SHP77 (cell line): ENCODE measurements at regions not wholly inside any gene's neighbourhood (a gene's known extent, or its start where the extent isn't known, plus 50 kb on each side); places are given as distances from the start of the nearest gene placed in this dataset.

Source experiments
- DNase-seq, 2 experiments: peaks; one replicate each; lab custom pipeline; 2025; lab: John Stamatoyannopoulos, UW

- DNase-seq, result no peak
Observed at GRCh38 chr12:92463171-92463570, 239.6 kb upstream of the PLEKHG7 start.

DNA sequence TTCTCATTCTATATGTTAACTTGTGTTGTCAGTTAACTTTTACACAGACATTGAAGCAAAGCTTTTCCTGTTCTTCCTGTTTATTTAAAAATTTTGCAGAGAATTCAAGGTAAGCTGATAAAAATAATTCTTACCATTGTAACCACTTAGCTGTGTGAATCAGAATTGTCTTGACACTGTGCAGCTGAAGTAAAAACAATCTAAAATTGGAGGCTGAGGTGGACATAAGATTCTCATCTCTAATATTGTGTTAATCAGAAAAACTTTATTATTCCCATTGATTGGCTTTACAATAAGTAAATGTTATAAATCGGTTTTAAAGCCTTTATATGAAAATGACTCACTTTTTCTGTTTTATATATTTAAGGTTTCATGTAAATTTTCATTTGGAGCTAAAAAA, 240.3 kb upstream of the PLEKHG7 start:
- no peak for DNase-seq

DNA sequence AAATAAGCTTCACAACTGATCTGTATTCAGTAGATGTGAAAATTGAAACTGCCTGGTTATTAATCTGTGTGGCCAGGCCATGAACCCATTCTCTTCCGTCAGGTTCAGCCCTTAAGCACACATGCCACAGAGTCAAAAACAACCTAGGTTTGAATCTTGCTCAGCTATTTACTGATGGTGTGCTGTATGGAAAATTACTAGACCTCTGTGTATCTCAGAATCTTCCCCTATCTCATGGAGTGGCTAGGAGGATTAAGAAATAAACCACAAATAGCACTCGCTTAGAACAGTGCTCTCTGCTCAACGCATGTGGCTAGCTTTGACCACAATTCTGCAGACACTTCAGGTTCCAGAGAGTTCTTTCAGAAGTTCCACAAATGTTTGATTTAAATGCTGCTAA, 240.7 kb upstream of the PLEKHG7 start:
- no peak for DNase-seq

- no peak for DNase-seq
Observed at GRCh38 chr12:92459850-92460249, 242.9 kb upstream of the PLEKHG7 start.

DNA sequence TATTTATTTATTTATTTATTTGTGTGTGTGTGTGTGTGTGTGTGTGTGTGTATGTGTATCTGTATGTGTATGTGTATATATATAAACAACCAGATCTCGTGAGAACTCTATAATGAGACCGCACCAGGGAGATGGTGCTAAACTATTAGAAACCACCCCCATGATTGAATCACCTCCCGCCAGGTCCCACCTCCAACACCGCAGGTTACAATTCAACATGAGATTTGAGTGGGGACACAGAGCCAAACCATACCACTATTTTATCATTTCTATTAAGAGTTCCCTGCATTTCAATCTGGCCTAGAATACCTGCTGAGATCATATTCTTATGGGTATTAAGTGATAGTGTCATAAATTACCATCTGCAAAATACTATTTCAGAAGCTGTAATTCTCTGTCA, 243.8 kb upstream of the PLEKHG7 start:
- no peak for DNase-seq

DNA sequence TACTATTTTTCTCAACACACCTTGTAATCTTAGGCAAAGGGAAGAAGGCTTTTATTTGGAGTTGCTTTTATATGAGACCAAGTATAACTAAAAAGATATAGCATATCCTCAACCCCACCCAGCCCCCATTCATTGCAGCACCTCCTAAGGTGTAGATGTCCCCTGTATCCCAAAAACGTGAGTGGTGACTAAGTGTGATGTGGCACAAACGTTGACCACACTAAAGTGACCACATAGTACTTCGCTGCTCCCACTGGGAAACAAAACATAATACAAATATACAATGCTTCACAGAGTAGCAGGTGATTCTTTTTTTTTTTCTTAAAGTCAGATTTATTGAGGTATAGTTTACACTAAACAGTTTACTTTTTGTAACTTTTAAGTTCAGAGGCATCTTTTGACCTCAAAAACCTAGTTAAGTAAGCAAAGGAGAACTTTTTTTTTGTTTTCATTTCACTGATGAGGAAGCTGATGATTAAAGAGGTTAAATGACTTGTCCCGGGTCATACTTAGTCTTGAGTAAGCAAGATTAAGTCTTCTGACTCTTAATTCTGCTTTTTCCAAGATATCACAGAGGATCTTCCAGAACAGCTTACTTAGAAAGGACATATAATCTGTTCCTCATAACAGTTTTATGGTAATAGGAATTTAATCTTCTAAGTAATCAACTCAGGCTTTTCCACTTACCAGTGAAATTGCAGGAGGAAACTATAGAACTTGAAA, 245.2 kb upstream of the PLEKHG7 start:
- DNase-seq, result no peak

- no peak for DNase-seq
Observed at GRCh38 chr12:92452763-92453162, 250.0 kb upstream of the PLEKHG7 start.

DNA sequence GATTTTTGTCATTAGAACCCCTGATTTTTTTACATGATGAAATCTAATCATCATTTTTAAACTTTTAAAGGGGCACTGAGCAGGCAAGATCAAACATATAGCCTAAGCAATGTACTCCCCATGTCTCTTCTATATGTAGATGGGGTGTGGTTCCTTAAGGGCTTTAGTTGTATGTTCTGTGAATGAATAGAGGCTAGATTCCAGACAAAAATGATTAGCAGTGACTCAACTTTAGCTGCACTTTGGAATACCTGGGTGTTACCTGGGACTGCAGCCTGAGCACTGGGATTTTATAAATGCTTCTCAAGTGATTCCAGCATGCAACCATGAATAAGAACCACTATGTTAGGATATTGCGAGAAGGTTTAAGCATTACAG, 256.7 kb upstream of the PLEKHG7 start:
- no peak for DNase-seq

DNA sequence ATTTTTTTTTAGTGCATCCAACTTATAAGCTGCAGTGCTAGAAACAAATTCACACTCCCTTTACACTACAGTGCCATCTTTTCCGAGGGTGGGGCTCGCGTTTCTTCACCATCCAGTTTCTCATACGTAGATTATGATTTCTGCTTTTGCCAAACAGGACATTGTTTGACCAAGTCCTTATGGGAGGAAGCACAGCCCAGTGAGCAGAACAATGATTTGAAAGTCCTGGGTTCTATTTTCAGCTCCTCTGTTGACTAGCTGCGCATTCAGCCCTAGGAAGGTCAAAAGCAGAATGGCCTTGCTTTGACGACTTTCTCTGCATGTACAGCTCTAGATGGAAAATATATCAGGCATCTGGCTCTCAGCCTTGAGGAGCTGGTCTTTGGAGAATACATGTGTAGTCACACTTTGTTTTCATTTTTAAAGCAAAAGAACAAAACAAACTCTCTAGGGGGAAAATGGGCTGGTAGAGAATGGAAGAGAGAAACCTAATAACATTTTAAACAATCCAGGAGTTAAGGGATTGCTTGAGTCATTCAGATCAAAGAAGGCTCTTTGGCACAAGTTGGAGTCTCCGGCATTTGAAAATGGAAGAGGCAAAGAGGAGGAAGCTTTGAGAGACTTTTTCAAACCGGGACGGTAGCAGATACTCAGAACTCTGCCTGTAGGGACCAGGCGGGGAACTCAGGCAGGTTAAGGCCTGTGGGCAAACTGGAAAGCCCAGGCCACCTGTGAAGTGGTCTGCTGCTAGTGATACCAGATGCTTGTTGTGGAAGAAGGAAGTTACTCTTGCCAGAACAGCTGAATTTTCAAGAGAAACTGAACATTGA, 257.3 kb upstream of the PLEKHG7 start:
- DNase-seq, result no peak

- DNase-seq, result no peak
Observed at GRCh38 chr12:92444763-92445162, 258.0 kb upstream of the PLEKHG7 start.

DNA sequence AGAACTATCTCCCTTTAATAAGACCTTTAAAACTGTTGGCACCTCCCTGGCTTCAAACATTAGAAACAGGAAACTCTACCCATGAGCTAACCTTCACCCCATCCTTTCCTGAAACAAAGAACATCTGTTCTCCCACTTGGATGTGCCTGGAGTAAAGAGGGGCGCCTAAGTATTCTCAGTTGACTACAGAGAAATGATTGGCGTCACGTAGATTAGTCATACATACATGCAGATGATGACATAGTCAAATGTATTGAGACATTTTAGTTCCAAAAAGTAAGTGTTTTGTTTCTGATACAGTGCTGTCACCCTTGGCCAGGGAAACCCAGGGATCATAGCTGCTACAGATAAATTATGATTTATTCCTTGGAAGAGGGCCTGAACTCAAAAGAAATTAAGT, 260.0 kb upstream of the PLEKHG7 start:
- DNase-seq, result no peak

DNA sequence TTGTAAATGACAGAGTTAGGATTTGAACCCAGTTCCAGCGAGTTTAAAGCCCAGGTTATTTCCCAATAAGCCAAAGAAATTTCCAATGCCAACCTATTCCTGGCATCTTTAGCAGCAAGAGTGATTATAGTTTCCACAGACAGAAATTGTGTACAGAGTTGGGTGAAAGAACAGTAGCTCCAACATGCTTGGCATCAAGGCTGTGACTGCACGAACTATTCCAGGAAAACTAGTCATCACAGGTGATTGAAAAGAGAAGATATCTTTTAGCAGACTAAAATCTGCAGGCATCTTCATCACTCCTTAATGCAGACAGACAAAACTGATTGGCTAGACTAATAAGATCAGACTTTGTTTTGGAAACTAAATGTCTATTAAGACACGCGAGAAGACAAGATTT, 262.7 kb upstream of the PLEKHG7 start:
- no peak for DNase-seq

DNA sequence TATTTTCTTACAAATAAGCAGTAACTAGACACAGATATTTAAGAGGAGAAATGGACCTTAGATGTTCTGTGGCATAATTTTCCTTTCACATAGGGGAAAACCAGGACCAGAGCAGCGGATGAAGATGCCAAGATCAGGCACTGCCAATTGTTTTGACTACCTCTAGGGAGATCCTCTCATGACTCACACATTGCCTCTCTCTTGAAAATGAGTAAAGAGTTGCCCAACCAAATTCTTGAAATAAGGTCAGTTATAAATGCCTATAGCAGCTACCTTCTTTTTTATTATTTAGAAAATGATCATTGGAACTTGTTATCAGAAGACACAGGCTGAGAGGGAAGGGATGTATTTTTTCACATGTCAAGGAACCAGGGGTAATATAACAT, 263.4 kb upstream of the PLEKHG7 start:
- no peak for DNase-seq

- DNase-seq, result no peak
Observed at GRCh38 chr12:92438641-92439419, 264.0 kb upstream of the PLEKHG7 start.

GRCh38 chr12:92437452-92437851, 265.3 kb upstream of the PLEKHG7 start:
- no peak for DNase-seq

GRCh38 chr12:92436856-92437255, 265.9 kb upstream of the PLEKHG7 start:
- DNase-seq, result no peak

DNA sequence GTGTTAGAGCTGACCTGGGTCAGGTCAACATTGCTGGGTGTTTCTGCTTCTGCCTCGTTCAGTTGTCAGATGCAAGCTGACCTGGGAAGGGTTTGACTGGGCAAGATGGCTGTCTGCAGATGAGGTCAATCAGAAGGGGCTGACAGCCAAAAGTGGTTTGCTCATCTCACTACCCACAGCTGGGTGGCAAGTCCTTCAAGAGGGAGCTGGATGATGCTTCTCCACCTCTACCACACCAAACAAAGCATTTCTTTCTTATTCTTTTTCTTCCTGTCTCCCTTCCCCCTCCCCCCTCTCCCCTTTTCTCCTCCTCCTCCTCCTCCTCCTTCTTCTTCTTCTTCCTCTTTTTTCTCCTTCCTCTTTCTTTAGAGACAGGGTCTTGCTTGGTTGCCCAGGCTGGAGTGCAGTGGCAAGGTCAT, 268.2 kb upstream of the PLEKHG7 start:
- DNase-seq, result no peak

DNA sequence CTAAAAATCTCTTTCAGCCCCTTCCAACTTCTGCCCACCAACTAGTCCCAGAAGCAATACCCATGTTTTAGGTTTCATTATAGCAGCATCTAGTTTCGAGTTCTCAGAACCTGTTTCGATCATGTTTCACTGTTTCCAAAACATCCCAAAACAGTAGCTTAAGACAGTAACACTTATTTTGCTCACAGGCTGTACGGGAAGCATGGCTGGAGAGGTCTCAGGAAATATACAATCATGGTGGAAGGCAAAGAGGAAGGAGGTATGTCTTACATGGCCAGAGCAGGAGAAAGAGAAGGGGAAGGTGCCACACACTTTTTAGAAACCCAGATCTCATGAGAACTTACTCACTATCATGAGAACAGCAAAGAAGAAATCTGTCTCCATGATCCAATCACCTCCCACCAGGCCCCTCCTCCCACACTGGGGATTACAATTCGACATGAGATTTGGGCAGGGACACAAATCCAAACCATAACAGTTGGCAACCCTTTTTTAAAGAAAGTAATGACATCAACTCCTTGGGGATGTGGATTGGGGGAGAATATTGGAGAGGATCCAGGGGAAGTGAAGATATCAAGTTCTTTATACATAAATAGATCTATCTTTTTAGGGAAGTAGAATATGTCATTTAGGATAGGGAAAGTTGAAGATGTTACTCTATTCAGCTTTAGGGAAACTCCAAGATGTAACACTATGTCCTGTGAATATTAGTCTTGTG, 269.9 kb upstream of the PLEKHG7 start:
- no peak for DNase-seq

- no peak for DNase-seq
Observed at GRCh38 chr12:92431146-92431545, 271.6 kb upstream of the PLEKHG7 start.

- no peak for DNase-seq
Observed at GRCh38 chr12:92426332-92426731, 276.5 kb upstream of the PLEKHG7 start.

DNA sequence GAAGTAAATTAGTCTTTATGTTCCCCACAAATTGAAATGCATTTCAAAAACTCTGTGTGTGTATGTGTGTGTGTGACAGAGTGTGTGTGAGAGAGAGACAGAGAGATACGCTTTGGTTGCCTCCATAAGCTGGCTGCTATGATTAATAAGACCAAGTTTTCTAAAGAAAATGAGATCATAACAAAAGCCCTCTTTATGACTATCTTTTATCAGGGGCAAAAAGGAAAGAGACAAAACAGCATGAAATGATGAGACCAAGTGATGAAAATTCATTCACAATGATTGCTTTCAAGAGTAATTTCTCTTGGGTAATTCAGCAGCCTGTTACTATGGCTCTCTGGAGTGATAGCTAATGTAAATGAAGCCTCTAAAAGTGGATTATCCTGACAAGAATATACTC, 277.6 kb upstream of the PLEKHG7 start:
- no peak for DNase-seq

- DNase-seq, result no peak
Observed at GRCh38 chr12:92424338-92424737, 278.5 kb upstream of the PLEKHG7 start.
